HUES48 (cell line): ENCODE measurements at regions not wholly inside any gene's neighbourhood (a gene's known extent, or its start where the extent isn't known, plus 50 kb on each side); places are given as distances from the start of the nearest gene placed in this dataset.

ENCODE experiments used
- H3K27ac ChIP-seq: one replicate; pipeline ENCODE4 v1.7.0; 2013; ENCODE audit warnings: low read depth, low read length, inconsistent platforms
- H3K27me3 ChIP-seq: 2 replicates; pipeline ENCODE4 v1.6.1; 2013; ENCODE audit warnings: mild to moderate bottlenecking, low read length; ENCODE audit not compliant: control insufficient read depth, insufficient read depth
- H3K36me3 ChIP-seq: 2 replicates; pipeline ENCODE4 v1.6.1; 2013; ENCODE audit warnings: low read length; ENCODE audit not compliant: control insufficient read depth, insufficient read depth
- H3K4me1 ChIP-seq: 2 replicates; pipeline ENCODE4 v1.6.1; 2013; ENCODE audit warnings: mild to moderate bottlenecking, low read length; ENCODE audit not compliant: control insufficient read depth, insufficient read depth
- H3K4me3 ChIP-seq: 2 replicates; pipeline ENCODE4 v1.5.1; 2013; ENCODE audit warnings: mild to moderate bottlenecking, low read depth, low read length
- H3K9ac ChIP-seq: 2 replicates; pipeline ENCODE4 v1.6.1; 2013; ENCODE audit warnings: mild to moderate bottlenecking, low read depth, low read length, moderate library complexity
- H3K9me3 ChIP-seq: 2 replicates; pipeline ENCODE4 v1.6.1; 2013; ENCODE audit warnings: low read length; ENCODE audit not compliant: control insufficient read depth, insufficient read depth

- H3K27me3 ChIP-seq = no peaks in the 10 kb centered on the region
- H3K9me3 ChIP-seq = no peaks in the 10 kb centered on the region
- H3K4me3 ChIP-seq = no peak overlapping the region
- H3K27ac ChIP-seq = no peak overlapping the region
- H3K9ac ChIP-seq = no peak overlapping the region
- H3K36me3 ChIP-seq = no peaks in the 10 kb centered on the region
- H3K4me1 ChIP-seq = no peaks in the 10 kb centered on the region
Observed at GRCh38 chr5:29337030-29337429, 1856.5 kb upstream of the CDH6 start.

GRCh38 chr5:29321591-29321990 lies 1871.9 kb upstream of the CDH6 start:
- no peaks in the 10 kb centered on the region for H3K27me3 ChIP-seq
- H3K4me3 ChIP-seq = no peak overlapping the region

GRCh38 chr5:29309359-29309758 lies 1884.1 kb upstream of the CDH6 start:
- Histone ChIP-seq H3K27ac (no peak overlapping the region), H3K27me3 (no peaks in the 10 kb centered on the region), H3K9ac (no peak overlapping the region), H3K36me3 (no peaks in the 10 kb centered on the region), H3K4me3 (no peak overlapping the region), H3K9me3 (no peaks in the 10 kb centered on the region), H3K4me1 (no peaks in the 10 kb centered on the region)

More at GRCh38 chr5:29321591-29321990, 1871.9 kb upstream of the CDH6 start:
- Histone ChIP-seq H3K9me3 (no peaks in the 10 kb centered on the region), H3K9ac (no peak overlapping the region), H3K4me1 (no peaks in the 10 kb centered on the region), H3K36me3 (no peaks in the 10 kb centered on the region), H3K27ac (no peak overlapping the region)

- Histone ChIP-seq H3K36me3 (no peaks in the 10 kb centered on the region), H3K9ac (no peak overlapping the region), H3K4me1 (no peaks in the 10 kb centered on the region), H3K9me3 (no peaks in the 10 kb centered on the region), H3K27me3 (no peaks in the 10 kb centered on the region), H3K4me3 (no peak overlapping the region), H3K27ac (no peak overlapping the region)
Observed at GRCh38 chr5:29307478-29307877, 1886.0 kb upstream of the CDH6 start.

GRCh38 chr5:29304545-29304944 lies 1888.9 kb upstream of the CDH6 start:
- no peaks in the 10 kb centered on the region for H3K4me1 ChIP-seq
- no peak overlapping the region for H3K4me3 ChIP-seq
- no peak overlapping the region for H3K9ac ChIP-seq
- no peaks in the 10 kb centered on the region for H3K9me3 ChIP-seq
- H3K36me3 ChIP-seq = no peaks in the 10 kb centered on the region
- H3K27ac ChIP-seq = no peak overlapping the region
- H3K27me3 ChIP-seq = no peaks in the 10 kb centered on the region

GRCh38 chr5:29296548-29296947 lies 1896.9 kb upstream of the CDH6 start:
- Histone ChIP-seq H3K27ac (no peak overlapping the region), H3K36me3 (no peaks in the 10 kb centered on the region), H3K4me3 (no peak overlapping the region)

GRCh38 chr5:29277642-29278041 lies 1915.8 kb upstream of the CDH6 start:
- Histone ChIP-seq H3K9me3 (no peaks in the 10 kb centered on the region), H3K9ac (no peak overlapping the region), H3K4me1 (no peaks in the 10 kb centered on the region), H3K27me3 (no peaks in the 10 kb centered on the region), H3K27ac (no peak overlapping the region), H3K36me3 (no peaks in the 10 kb centered on the region), H3K4me3 (no peak overlapping the region)

More at GRCh38 chr5:29296548-29296947, 1896.9 kb upstream of the CDH6 start:
- Histone ChIP-seq H3K27me3 (no peaks in the 10 kb centered on the region), H3K9me3 (no peaks in the 10 kb centered on the region; the same call in 1 of the 2 replicates), H3K9ac (no peak overlapping the region), H3K4me1 (no peaks in the 10 kb centered on the region)

- Histone ChIP-seq H3K36me3 (no peaks in the 10 kb centered on the region), H3K27ac (no peak overlapping the region), H3K9ac (no peak overlapping the region), H3K9me3 (no peaks in the 10 kb centered on the region), H3K4me3 (no peak overlapping the region), H3K27me3 (no peaks in the 10 kb centered on the region), H3K4me1 (no peaks in the 10 kb centered on the region)
Observed at GRCh38 chr5:29276371-29276770, 1917.1 kb upstream of the CDH6 start.

- Histone ChIP-seq H3K27ac (no peak overlapping the region), H3K4me1 (no peaks in the 10 kb centered on the region), H3K9ac (no peak overlapping the region), H3K4me3 (no peak overlapping the region), H3K36me3 (no peaks in the 10 kb centered on the region), H3K9me3 (no peaks in the 10 kb centered on the region), H3K27me3 (no peaks in the 10 kb centered on the region)
Observed at GRCh38 chr5:29263915-29264351, 1929.6 kb upstream of the CDH6 start.

GRCh38 chr5:29262339-29263123 lies 1931.0 kb upstream of the CDH6 start:
- Histone ChIP-seq H3K27ac (no peak overlapping the region), H3K27me3 (no peaks in the 10 kb centered on the region), H3K9me3 (no peaks in the 10 kb centered on the region), H3K4me3 (no peak overlapping the region), H3K36me3 (no peaks in the 10 kb centered on the region), H3K4me1 (no peaks in the 10 kb centered on the region), H3K9ac (no peak overlapping the region)

- Histone ChIP-seq H3K4me3 (no peak overlapping the region), H3K27ac (no peak overlapping the region), H3K36me3 (no peaks in the 10 kb centered on the region), H3K9me3 (no peaks in the 10 kb centered on the region), H3K27me3 (no peaks in the 10 kb centered on the region), H3K9ac (no peak overlapping the region), H3K4me1 (no peaks in the 10 kb centered on the region)
Observed at GRCh38 chr5:29261213-29261612, 1932.3 kb upstream of the CDH6 start.
